HG02840 (cell line): ENCODE measurements at regions not wholly inside any gene's neighbourhood (a gene's known extent, or its start where the extent isn't known, plus 50 kb on each side); places are given as distances from the start of the nearest gene placed in this dataset.

Experiments
- ATAC-seq: cut with Tn5 transposase; IDR thresholded peaks from one replicate; pipeline ENCODE4 v1.9.1; 2021; ENCODE audit warnings: mild to moderate bottlenecking, moderate library complexity, moderate number of reproducible peaks; ENCODE audit not compliant: unreplicated experiment, low FRiP score

GRCh38 chr7:49244543-49244942 lies 320.2 kb downstream of the CDC14C start:
- ATAC-seq, result no peak

GRCh38 chr7:49245062-49245461 lies 320.7 kb downstream of the CDC14C start:
- ATAC-seq, result no peak

GRCh38 chr7:49247759-49248158 lies 323.4 kb downstream of the CDC14C start:
- no peak for ATAC-seq

- no peak for ATAC-seq
Measured at GRCh38 chr7:49255054-49255453, 330.7 kb downstream of the CDC14C start.

GRCh38 chr7:49260538-49260937 lies 336.2 kb downstream of the CDC14C start:
- ATAC-seq, result no peak

- no peak for ATAC-seq
Measured at GRCh38 chr7:49261928-49262327, 337.6 kb downstream of the CDC14C start.

- ATAC-seq, result no peak
Measured at GRCh38 chr7:49264530-49264929, 340.2 kb downstream of the CDC14C start.

GRCh38 chr7:49273897-49274296 lies 349.6 kb downstream of the CDC14C start:
- no peak for ATAC-seq

GRCh38 chr7:49279891-49280290 lies 355.5 kb downstream of the CDC14C start:
- no peak for ATAC-seq

- ATAC-seq, result no peak
Measured at GRCh38 chr7:49287653-49288052, 363.3 kb downstream of the CDC14C start.

GRCh38 chr7:49294611-49295010 lies 370.3 kb downstream of the CDC14C start:
- no peak for ATAC-seq

- ATAC-seq, result no peak
Measured at GRCh38 chr7:49295146-49295545, 370.8 kb downstream of the CDC14C start.

- no peak for ATAC-seq
Measured at GRCh38 chr7:49297958-49298357, 373.6 kb downstream of the CDC14C start.

GRCh38 chr7:49308787-49309186 lies 384.4 kb downstream of the CDC14C start:
- no peak for ATAC-seq

- no peak for ATAC-seq
Measured at GRCh38 chr7:49320083-49320482, 395.7 kb downstream of the CDC14C start.

GRCh38 chr7:49321843-49322242 lies 397.5 kb downstream of the CDC14C start:
- ATAC-seq, result no peak

- no peak for ATAC-seq
Measured at GRCh38 chr7:49322476-49322875, 398.1 kb downstream of the CDC14C start.

- ATAC-seq, result no peak
Measured at GRCh38 chr7:49324040-49324439, 399.7 kb downstream of the CDC14C start.

- no peak for ATAC-seq
Measured at GRCh38 chr7:49324707-49325106, 400.4 kb downstream of the CDC14C start.

- no peak for ATAC-seq
Measured at GRCh38 chr7:49325571-49325970, 401.2 kb downstream of the CDC14C start.

GRCh38 chr7:49327155-49327554 lies 402.8 kb downstream of the CDC14C start:
- no peak for ATAC-seq

- no peak for ATAC-seq
Measured at GRCh38 chr7:49333180-49333881, 409.0 kb downstream of the CDC14C start.

GRCh38 chr7:49341849-49342248 lies 417.5 kb downstream of the CDC14C start:
- no peak for ATAC-seq
